ENCODE measurements at regions not wholly inside any gene's neighbourhood (a gene's known extent, or its start where the extent isn't known, plus 50 kb on each side); places are given as distances from the start of the nearest gene placed in this dataset.

- TF ChIP-seq CTCF (IDR thresholded peaks at IDR 0.05 in 2 of 3, conservative IDR thresholded peaks at IDR 0.05 in 1 of 3; ENCODE audit: borderline replicate concordance in 1 of 3, insufficient read depth in 1 of 3, low read depth in 2 of 3, low read length in 2 of 3) (no peak), RAD21 (IDR thresholded peaks at IDR 0.05; ENCODE audit: low read depth) (no peak), POLR2A (IDR thresholded peaks at IDR 0.05; ENCODE audit: borderline replicate concordance, extremely low read depth, insufficient read depth, insufficient read length) (no peak), POLR2AphosphoS5 (IDR thresholded peaks at IDR 0.05; ENCODE audit: low read depth, low read length) (no peak), ZNF274 (IDR thresholded peaks at IDR 0.05; ENCODE audit: low read depth, low read length) (no peak)
Observed at GRCh38 chr12:42985506-42985905, 396.0 kb upstream of the PRICKLE1 start.
